ENCODE measurements at regions not wholly inside any gene's neighbourhood (a gene's known extent, or its start where the extent isn't known, plus 50 kb on each side); places are given as distances from the start of the nearest gene placed in this dataset.

- TF ChIP-seq, protein P1, sequence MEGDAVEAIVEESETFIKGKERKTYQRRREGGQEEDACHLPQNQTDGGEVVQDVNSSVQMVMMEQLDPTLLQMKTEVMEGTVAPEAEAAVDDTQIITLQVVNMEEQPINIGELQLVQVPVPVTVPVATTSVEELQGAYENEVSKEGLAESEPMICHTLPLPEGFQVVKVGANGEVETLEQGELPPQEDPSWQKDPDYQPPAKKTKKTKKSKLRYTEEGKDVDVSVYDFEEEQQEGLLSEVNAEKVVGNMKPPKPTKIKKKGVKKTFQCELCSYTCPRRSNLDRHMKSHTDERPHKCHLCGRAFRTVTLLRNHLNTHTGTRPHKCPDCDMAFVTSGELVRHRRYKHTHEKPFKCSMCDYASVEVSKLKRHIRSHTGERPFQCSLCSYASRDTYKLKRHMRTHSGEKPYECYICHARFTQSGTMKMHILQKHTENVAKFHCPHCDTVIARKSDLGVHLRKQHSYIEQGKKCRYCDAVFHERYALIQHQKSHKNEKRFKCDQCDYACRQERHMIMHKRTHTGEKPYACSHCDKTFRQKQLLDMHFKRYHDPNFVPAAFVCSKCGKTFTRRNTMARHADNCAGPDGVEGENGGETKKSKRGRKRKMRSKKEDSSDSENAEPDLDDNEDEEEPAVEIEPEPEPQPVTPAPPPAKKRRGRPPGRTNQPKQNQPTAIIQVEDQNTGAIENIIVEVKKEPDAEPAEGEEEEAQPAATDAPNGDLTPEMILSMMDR (IDR thresholded peaks at IDR 0.05; ENCODE audit: low read depth, low read length), result no peak
- TF ChIP-seq MYC (IDR thresholded peaks at IDR 0.05; ENCODE audit: low read depth, low read length), result no peak
These were observed 407.8 kb downstream of the TUSC7 start for GRCh38 chr3:117117188-117117936.
